ENCODE measurements at regions not wholly inside any gene's neighbourhood (a gene's known extent, or its start where the extent isn't known, plus 50 kb on each side); places are given as distances from the start of the nearest gene placed in this dataset.

DNA sequence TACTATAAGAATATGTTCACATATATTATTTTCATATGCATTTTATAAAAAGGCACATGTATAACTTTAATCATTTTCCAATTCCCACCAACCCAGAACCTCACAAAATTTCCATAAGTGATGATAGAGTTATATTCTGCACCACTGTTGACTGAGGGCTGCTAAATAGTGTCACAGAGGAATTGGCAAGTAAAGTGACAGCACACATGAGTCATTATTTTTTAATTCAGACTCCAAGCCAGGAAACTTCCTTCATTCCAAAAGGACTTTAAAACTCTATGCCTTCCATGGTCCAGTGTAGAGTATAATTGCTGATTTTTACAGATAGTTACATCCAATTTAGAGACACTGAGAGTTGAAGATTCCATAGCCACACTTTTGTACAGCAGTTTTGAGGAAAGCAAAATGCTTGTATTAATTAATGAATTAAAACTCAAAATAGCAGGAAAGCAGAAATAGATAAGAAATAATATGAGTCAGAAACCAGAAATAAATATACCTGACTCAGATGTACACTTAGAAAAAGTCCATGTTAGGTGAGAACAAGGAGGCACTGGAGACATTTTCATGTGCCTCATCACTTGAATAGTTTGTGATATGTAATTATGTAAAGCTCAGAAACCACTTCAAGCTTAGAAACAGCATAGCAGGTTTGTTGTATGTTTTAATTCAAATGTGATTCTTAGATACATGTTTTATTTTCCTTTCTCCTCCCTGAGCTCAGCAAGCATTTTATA is 425.2 kb upstream of the OPRM1 start:
- TF ChIP-seq POLR2A (IDR thresholded peaks at IDR 0.05) (no peak), CTCF (IDR thresholded peaks at IDR 0.05) (no peak)
